HG02884 (cell line): ENCODE measurements at regions not wholly inside any gene's neighbourhood (a gene's known extent, or its start where the extent isn't known, plus 50 kb on each side); places are given as distances from the start of the nearest gene placed in this dataset.

Source experiments
- ATAC-seq: cut with Tn5 transposase; IDR thresholded peaks from one replicate; pipeline ENCODE4 v1.9.1; 2021; ENCODE audit warnings: mild to moderate bottlenecking, moderate library complexity; ENCODE audit not compliant: unreplicated experiment

DNA sequence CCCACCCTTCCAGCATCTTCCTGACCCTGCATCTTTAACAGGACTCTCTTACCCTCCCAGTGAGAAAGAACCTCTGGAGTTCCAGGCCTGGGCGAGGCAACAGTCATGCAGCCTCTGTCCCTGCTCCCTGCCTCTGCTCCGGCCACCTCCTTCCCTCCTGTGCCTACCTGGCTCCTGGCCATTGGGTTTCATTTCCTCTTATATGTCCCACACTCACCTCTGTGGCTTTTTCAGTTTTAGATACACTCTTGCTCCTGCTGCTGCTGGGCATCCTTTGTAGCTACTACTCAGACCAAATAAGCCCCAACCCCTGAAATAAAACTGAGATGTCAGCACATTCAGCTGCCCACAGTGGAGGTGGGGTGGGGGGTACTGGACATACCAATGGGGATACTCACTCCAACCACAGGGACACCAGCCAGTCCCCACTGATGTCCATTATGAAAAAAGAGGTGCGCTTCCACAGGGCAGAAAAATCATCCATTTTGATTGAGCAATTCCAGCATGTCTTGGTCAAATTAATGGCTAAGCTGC is 99.1 kb upstream of the NRXN3 start:
- ATAC-seq: no peak

DNA sequence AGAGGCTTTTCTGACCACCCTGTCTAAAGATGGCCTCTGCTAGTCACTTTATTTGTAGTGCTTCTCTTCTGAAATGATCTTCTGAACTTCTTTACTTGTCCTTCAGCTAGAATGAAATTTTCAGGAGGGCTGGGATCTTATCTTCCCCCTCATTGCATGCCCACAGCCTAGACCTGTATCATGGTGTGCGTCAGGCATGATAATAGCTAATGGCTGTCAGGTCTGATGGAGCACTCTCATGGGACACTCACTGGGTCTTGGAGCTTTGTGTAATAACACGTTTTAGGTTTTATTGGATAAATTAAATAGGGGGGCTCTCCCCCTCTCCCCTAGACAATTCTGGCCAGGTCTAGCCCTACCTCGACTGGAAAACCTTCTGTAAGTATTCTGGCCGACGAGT is 97.1 kb upstream of the NRXN3 start:
- ATAC-seq: no peak

DNA sequence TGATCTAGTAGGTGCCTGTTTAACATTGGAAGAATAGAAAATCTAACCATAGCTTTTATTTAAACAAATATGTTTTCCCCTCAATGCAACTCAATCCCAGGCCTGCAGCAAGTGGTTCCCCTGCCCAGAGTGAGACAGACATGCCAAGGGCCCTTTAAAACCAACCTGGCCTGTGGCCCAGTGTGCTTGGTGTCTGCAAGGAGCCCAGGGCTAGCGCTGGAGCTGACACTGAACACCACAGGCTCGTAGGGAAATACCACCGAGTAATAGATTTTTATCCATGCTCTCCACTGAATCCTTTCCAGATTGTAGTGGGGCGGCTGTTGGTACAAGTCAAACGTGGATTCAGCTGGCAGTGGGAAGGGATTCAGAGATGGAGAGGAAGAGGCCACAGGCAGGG is 95.6 kb upstream of the NRXN3 start:
- ATAC-seq: no peak

DNA sequence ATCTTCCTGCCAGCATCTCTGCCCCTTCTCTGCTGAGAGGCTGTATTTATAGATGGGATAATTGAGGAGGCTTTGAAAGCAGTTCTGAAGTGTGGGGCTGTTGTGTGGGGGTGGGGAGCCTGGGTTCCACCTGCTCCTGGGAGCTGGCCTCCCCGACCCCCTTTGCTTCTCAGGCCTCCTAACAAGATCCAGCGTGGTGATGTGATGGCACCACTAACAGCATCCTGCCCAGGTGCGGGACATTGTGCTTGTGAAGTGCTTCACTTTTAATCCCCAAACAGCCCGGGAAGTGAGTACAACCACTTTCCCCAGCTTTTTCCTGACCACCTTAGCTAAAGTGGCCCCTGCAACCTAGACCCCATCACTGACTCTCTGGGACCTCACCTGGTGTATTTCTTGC is 95.1 kb upstream of the NRXN3 start:
- no peak for ATAC-seq

DNA sequence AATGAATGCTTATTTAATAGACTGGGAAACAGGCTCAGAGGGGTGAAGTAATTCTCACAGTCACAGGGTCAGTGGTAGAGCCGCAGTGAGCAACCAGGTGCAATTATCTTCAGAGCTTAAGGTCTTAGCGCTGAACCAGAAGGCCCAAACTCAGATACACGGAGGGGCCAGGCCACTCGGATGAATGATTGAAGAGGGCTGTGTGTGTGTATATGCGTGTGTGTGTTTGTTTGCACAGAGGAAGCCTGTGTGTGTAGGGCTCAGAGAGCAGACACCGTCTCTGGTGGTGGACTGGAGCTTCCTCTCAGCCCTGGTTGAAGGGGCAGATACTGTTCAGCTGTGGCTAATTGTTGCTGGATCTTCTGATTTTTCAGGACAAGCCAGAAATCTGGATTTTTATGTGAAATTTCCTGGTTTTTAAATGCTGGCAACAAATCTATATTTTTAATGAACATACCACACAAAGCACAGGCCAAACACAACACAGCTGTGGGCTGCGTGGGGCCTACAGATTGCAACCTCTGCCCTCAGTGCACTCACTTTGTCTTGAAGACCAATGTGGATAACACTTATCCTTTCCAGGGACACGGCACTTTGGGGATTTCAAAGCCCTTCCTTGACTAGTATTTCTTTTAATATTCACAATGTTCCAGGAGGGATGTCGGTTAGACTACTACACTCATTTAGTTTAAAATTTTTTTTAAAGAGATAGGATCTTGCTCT is 94.5 kb upstream of the NRXN3 start:
- no peak for ATAC-seq

DNA sequence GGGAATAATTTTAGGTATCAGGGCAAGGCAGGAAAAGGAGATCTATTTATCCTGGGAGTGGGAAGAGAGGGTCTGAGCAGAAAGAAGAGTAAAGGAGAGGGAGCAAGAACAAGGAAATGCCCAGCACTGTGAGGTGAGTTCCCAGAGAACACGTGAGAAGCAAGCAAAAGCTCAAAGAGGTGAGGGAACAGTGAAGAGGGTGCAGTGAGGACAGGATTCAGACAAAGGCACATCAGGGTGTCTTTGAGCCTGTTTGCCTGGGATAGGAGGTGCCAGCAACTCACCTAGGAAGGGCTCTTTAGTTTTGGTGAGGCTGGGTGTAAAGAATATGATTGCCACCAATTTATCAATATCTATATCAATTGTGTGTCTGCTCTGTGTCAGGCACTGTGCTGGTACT is 88.9 kb upstream of the NRXN3 start:
- no peak for ATAC-seq

DNA sequence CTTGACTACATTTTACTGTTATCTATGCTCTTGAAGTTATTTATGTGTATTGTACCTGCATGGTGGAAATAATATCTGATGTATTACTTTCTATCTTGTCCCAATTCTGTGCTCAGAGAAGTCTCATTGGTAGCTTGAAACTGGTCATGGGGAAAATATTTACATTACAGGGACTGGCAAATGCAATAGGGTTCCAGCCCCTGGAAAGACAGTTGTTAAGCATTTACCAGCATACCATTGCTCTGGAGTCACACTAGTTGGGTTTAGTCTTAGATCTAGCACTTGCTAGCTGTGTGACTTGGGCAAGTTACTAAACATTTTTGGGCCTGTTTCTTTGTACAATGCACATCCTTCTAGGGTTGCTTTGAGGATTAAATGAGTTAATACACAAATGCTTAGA is 86.3 kb upstream of the NRXN3 start:
- ATAC-seq: no peak

DNA sequence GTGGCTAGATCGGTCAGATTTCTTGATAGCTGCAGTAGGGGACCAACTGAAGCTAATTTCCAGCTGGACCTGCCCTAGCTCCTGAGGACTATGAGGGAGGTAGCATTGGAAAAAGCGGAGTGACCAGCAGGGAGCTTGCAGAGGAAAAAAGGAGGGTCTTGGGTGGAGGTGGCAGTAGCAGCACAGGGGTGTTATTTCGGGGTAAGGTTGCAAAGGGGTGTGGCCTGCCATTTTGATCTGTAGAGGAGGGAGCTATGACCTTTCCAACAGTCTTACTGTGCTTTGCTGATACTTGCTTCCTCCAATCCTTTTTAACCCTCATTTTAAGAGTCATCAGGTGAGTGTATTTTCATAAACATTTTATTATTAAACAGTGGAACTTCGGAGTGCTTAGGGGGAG is 83.8 kb upstream of the NRXN3 start:
- no peak for ATAC-seq

DNA sequence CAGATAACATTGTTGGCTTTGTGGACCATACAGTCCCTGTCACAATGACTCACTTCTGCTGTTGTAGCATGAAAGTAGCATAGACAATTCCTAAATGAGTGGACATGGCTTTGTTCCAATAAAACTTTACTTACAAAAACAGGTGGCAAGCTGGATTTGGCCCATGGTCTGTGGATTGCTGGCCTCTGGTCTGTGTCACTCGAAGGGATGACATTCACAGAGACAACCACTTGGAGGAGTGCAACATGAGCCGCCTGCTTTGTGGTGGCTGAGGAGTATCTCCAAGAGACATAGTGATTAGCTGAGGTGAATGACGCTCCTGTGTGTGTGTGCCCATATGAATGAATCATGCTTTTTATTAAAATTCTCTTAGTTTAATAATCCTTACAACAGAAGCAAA is 81.3 kb upstream of the NRXN3 start:
- ATAC-seq: no peak

DNA sequence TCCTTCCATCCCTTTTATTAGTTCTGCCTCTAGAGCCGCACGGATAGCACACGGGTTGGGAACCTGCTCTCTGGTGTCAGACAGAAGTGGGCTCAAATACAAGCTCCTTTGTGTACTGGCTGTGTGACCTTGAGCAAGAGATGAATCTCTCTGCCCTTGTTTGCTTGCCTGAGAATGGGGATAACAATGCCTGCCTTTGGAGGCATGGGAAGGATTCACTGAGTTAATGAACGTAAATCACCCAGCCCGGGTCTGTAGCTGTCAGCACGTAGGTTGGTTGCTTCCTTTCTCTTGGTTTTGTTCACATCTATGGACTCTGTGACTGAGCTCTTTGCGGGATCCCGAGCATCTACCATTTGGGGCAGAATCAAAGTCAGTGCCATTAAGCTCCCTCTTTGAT is 79.3 kb upstream of the NRXN3 start:
- ATAC-seq: no peak

DNA sequence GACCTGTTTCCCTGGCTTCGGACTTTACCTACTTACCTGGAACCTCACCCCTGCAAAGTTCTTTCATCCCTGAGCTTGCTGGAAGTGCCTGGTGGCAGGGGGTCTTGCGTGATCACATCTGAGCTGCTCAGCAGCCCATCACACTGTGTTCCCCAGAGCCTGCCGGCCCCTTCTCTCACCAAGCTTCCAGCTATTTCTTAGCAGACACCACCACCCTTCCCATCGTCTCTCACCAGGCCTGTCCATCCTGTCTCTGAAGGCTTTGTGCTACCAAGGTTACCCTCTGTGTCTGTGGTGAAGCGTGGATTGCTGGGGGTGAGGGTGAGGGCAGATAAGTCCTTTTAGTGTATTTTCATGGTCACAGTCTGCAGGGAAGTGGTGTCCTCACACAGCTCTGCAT is 78.8 kb upstream of the NRXN3 start:
- no peak for ATAC-seq

DNA sequence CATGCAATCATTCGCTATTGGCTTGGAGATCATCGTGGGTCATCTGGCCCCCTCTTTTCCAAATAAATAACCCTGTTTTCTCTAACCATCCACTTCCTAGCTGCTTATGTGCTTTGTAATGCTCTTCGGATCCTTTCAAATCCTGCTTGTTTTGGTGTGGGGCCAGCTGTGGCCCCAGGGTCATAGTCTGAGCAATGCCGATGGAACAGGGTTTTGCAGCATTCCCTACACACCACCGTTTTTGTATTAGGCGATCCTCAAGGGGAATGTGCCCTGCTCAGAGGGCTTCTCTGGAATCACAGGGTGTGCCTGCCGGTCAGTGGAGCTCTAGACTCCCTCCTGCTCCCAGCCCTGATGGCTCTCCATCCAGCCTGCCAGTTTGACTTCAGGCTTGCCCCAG is 78.1 kb upstream of the NRXN3 start:
- ATAC-seq: no peak

DNA sequence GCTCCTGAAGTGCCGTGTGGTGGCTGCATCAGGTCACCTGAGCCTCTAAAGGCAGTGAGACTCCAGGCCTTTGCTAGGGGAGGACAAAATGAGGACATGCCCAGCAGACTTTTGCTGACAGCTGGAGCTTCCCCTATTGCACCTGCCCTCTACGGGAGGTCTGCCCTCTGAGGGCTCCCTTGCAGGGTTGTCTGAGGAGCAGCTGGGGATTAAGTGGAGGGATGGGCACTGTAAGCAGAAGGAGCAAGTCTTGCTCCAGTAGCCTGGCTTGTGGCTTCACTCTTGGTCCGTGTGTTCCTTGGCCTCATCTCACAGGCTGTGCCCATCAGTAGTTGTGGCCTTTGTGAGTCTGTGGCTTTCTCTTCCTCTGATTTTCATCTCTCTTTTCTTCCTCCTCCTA is 66.9 kb upstream of the NRXN3 start:
- ATAC-seq: no peak

DNA sequence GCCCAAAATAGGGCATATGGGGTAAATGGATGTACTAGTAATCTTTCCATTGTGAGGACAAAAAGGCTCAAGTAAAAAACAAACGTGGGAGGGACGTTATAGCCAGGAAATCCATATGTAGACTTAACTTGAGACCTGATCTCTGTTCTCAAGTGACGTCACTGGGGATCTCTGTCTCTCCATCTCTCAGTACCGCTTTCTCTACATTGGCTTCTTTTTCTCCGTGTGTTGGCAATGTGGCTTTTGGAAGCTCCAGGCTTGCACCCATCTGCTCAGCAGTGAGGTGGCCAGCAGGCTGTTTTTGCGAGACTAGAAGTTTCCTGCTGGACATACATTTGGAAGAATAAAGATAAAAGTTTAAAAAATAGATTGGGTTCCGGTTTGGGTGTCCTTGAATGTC is 66.0 kb upstream of the NRXN3 start:
- ATAC-seq: no peak

DNA sequence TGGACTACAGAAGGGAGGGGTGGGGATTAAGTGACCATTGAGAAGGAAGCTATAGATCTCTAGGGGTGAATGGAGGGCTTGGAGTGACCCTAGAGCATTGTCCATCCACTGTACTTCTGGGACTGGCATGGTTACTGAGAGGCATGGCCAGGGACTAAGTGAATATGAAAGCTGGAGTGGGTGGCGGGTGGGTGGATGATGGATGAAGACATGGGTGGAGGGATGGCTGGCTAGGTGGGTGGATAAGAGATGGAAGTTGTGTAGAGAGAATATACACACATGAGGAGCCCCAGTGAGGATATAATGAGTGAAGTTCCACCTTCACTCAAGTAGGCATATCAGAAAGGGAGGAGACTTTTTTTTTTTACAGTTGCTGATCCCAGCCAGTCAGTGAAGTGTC is 65.5 kb upstream of the NRXN3 start:
- ATAC-seq: no peak

DNA sequence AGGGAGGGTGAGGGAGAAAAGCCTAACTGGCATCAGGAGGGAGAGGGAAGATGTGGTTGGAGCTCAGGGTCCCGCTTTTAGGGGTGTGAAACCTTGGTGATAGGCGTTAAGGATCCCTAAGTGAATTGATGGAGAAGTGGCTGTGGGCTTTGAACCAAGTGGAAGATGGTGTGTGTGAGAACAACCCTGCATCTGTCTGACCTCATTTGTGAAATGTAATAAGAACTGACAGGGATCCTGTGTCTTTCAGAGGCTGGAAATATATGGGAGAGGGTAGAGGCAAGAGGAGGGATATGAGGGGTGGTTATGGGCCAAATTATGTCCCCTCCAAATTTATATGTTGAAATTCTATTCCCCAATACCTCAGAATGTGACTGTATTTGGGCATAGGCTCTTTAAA is 63.8 kb upstream of the NRXN3 start:
- no peak for ATAC-seq

DNA sequence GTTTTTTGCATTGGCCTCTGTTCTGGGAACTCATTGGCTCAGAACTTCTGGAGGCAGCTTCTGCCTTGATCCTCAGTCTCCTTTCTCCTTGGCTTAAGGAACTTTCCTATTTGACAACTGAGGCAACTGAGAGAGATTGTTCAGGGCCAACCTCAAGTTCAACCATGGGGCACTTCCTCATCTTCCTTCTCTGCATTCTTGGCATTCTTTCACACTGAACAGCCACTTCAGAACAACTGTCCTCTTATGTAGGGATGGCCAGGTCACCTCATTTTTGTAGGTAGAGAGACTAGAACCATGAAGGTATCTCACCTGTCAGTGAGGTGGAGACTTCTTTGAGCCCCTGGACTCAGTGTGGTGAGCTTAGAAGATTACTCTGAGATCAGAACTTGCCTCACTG is 63.0 kb upstream of the NRXN3 start:
- ATAC-seq: no peak

DNA sequence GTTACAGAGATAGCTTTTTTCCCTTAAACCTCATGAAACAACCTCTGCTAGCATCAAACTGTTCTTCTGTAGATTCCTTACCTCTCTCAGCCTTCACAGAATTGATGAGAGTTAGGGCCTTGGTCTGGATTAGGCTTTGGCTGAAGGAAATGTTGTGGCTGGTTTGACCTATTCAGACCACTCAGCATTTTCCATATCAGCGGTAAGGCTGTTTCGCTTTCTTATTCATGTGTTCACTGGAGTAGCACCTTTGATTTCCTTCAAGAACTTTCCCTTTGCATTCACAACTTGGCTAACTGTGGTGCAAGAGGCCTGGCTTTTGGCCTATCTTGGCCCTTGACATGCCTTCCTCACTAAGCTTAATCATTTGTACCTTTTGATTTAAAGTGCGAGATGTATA is 50.7 kb upstream of the NRXN3 start:
- ATAC-seq: no peak
